PC-9 (cell line): ENCODE measurements at regions not wholly inside any gene's neighbourhood (a gene's known extent, or its start where the extent isn't known, plus 50 kb on each side); places are given as distances from the start of the nearest gene placed in this dataset.

ENCODE experiments used
- BruUV-seq: library from RNA; stranded (reverse); fragments of 400-500 nt; replicated peaks from 2 replicates; lab custom pipeline; 2021; lab: Mats Ljungman, UMichigan
- CTCF ChIA-PET: fragments of 300-600 bp; sonication (Branson Sonifier 250); formaldehyde crosslinking; loops from one replicate; lab custom pipeline; 2022; ENCODE audit warnings: antibody characterized with exemption; lab: Charles Lee
- POLR2A ChIA-PET: fragments of 300-600 bp; sonication (Branson Sonifier 250); formaldehyde crosslinking; loops from one replicate; lab custom pipeline; 2022; ENCODE audit warnings: antibody characterized with exemption; ENCODE audit not compliant: unreplicated experiment; lab: Charles Lee
- DNase-seq, 2 experiments: peaks; one replicate each; pipeline versions ENCODE4 v3.0.0 to v3.0.0-alpha.2; 2015 to 2022; ENCODE audit warnings: mixed read lengths in 1 of 2
- H2AFZ ChIP-seq: fragments of 200-600 bp; sonication (generic); 2 replicates; pipeline ENCODE4 v1.8.1; 2017; ENCODE audit warnings: antibody characterized with exemption
- H3F3A ChIP-seq: fragments of 200-600 bp; sonication (generic); 2 replicates; pipeline ENCODE4 v1.8.1; 2017; ENCODE audit warnings: antibody characterized with exemption, mild to moderate bottlenecking, low read depth; ENCODE audit not compliant: insufficient read depth
- H3K27ac ChIP-seq: fragments of 200-600 bp; sonication (generic); 2 replicates; pipeline ENCODE4 v1.6.1; 2016; ENCODE audit warnings: mixed run types
- H3K27me3 ChIP-seq: fragments of 200-600 bp; sonication (generic); 2 replicates; pipeline ENCODE4 v1.6.1; 2016; ENCODE audit warnings: low read depth, mixed run types; ENCODE audit not compliant: insufficient read depth
- H3K36me3 ChIP-seq: fragments of 200-600 bp; sonication (generic); 2 replicates; pipeline ENCODE4 v1.6.1; 2016; ENCODE audit warnings: low read depth, mixed run types
- H3K4me1 ChIP-seq: fragments of 200-600 bp; sonication (generic); replicated peaks from 2 replicates; pipeline ENCODE4 v1.6.1; 2016; ENCODE audit warnings: mixed run types; ENCODE audit not compliant: insufficient read depth
- H3K4me2 ChIP-seq: fragments of 200-600 bp; sonication (generic); 2 replicates; pipeline ENCODE4 v1.6.1; 2017; ENCODE audit warnings: mixed run types
- H3K4me3 ChIP-seq: fragments of 200-600 bp; sonication (generic); 2 replicates; pipeline ENCODE4 v1.6.1; 2016; ENCODE audit warnings: mixed run types
- H3K79me2 ChIP-seq: fragments of 200-600 bp; sonication (generic); 2 replicates; pipeline ENCODE4 v1.6.1; 2017; ENCODE audit warnings: low read depth, mixed run types
- H3K9me2 ChIP-seq: fragments of 200-600 bp; sonication (generic); 2 replicates; pipeline ENCODE4 v1.8.1; 2017; ENCODE audit warnings: mild to moderate bottlenecking; ENCODE audit not compliant: insufficient read depth
- H3K9me3 ChIP-seq: fragments of 200-600 bp; sonication (generic); 2 replicates; pipeline ENCODE4 v1.8.1; 2016; ENCODE audit warnings: low read depth; ENCODE audit not compliant: insufficient read depth
- H4K20me1 ChIP-seq: fragments of 200-600 bp; sonication (generic); 2 replicates; pipeline ENCODE4 v1.8.1; 2017; ENCODE audit not compliant: insufficient read depth
- CTCF ChIP-seq: fragments of 200-600 bp; sonication (generic); conservative IDR thresholded peaks from 2 replicates; pipeline ENCODE4 v1.6.1; 2017; ENCODE audit warnings: mixed run types, antibody characterized with exemption, mild to moderate bottlenecking, moderate library complexity
- EZH2 ChIP-seq: fragments of 200-600 bp; sonication (generic); IDR thresholded peaks from 2 replicates; pipeline ENCODE4 v1.8.0; 2017; ENCODE audit warnings: antibody characterized with exemption, low read depth
- intact Hi-C: fragments of 100-400 bp; cut with micrococcal nuclease; formaldehyde crosslinking; loops from one replicate; pipeline ENCODE4 v1.10.0; 2022; ENCODE audit not compliant: unreplicated experiment

DNA sequence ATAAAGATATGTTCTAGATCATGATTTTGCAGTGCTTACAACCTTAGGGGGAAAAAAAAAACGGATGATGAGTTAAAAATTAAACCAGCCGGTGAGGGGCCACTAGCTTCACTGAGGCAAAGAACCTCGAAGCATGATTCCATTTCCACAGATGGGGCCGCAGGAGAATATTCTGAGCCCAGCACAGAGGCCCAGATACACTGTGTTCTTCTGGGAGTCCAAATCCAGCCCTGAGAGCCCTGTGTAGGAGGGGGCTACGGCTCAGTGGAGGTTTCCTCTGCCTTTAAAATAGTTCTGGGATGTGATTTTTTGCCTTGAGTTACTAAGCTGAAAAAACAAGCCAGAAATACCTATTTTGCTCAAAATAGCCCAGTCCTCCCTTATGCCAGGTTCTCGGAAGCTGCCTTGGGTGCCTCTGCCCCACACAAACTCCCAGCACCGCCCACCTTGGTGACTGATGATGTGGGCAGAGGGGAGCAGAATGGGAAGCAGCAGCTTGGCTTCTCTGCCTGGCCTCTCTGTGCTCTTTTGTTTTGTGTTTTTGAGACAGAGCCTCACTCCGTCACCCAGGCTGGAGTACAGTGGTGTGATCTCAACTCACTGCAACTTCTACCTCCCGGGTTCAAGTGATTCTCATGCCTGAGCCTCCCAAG is 105.4 kb upstream of the BCL2L14 start:
- intact Hi-C loops: no loop called here
- Histone ChIP-seq H3K4me1 (0 out of 2 replicates have a peak, but pooled peaks cover 5% of the 10 kb centered on the region), H3K4me2 (no peak overlapping the region), H3K79me2 (no peaks in the 10 kb centered on the region), H2AFZ (no peak overlapping the region), H3K27me3 (no peaks in the 10 kb centered on the region), H3K4me3 (no peak overlapping the region), H3K9me3 (no peaks in the 10 kb centered on the region), H4K20me1 (no peaks in the 10 kb centered on the region), H3F3A (no peaks in the 10 kb centered on the region), H3K27ac (no peak overlapping the region), H3K9me2 (no peaks in the 10 kb centered on the region), H3K36me3 (no peaks in the 10 kb centered on the region)
- ChIA-PET POLR2A (no interaction called here), CTCF (no interaction called here)
- no TSS peak for BruUV-seq
- no peak for DNase-seq
- TF ChIP-seq CTCF (no peak), EZH2 (no peak)

DNA sequence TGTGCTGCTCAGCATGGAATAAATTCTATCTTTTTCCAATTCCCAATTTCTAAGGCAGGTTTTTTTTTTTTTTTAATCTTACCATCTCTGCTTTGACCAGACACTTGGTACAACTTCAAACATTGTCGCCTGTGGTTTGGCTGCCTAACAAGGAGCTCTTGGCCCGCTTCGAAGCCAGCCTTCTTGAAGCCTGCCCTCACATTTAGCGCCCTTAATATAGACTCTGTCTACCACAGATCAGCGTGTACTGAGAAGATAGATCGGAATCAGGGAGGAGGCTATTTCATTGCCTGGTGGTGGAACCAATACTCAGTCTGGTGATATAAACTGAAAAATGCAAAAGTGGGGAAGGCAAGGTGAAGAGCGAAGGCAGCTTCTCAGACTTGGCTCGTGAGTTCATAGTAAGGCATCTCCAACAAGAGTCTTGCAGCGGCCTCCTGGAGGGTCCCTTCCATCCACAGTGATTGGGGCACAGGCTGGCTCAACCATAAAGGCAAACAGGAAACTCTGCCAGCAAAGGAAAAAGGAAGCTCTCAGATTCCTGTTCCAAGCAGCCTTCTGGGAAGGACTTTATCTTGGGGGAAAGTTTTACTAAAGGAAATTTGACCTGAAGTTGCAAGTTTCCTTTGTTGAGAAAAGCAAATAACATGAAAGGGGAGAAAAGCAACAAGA is 103.2 kb upstream of the BCL2L14 start:
- BruUV-seq: no TSS peak
- Histone ChIP-seq H3K9me3 (peaks cover 3% of the 10 kb centered on the region; the same call in 1 of the 2 replicates), H3F3A (no peaks in the 10 kb centered on the region), H4K20me1 (no peaks in the 10 kb centered on the region), H3K4me1 (0 out of 2 replicates have a peak, but pooled peaks cover 5% of the 10 kb centered on the region), H3K4me2 (no peak overlapping the region), H3K27ac (no peak overlapping the region), H3K36me3 (no peaks in the 10 kb centered on the region), H3K27me3 (no peaks in the 10 kb centered on the region), H3K9me2 (no peaks in the 10 kb centered on the region), H3K4me3 (no peak overlapping the region), H2AFZ (no peak overlapping the region), H3K79me2 (no peaks in the 10 kb centered on the region)
- POLR2A ChIA-PET: interaction anchor here (0.5 to 0.7 kb wide), 2 partner anchors 42 to 405 kb away, joined by 5 read pairs; no protein-coding TSS in a partner anchor
- TF ChIP-seq EZH2: no peak
- no peak for TF ChIP-seq CTCF
- intact Hi-C loops: no loop called here
- DNase-seq: no peak
- CTCF ChIA-PET: no interaction called here

- Histone ChIP-seq H2AFZ (no peak overlapping the region), H3K4me1 (0 out of 2 replicates have a peak, but pooled peaks cover 5% of the 10 kb centered on the region), H3K27me3 (no peaks in the 10 kb centered on the region), H3K27ac (no peak overlapping the region), H3K79me2 (no peaks in the 10 kb centered on the region), H3K4me3 (no peak overlapping the region), H3K9me3 (peaks cover 3% of the 10 kb centered on the region; the same call in 1 of the 2 replicates), H3K36me3 (no peaks in the 10 kb centered on the region), H3K9me2 (no peaks in the 10 kb centered on the region), H3F3A (no peaks in the 10 kb centered on the region), H4K20me1 (no peaks in the 10 kb centered on the region), H3K4me2 (no peak overlapping the region)
- TF ChIP-seq CTCF: no peak
- TF ChIP-seq EZH2: no peak
- POLR2A ChIA-PET: no interaction called here
- intact Hi-C loops: no loop called here
- BruUV-seq: no TSS peak
- no peak for DNase-seq
- CTCF ChIA-PET: no interaction called here
These were observed 102.7 kb upstream of the BCL2L14 start for GRCh38 chr12:11968048-11968383.
